NCI-H1092 (cell line): ENCODE measurements at regions not wholly inside any gene's neighbourhood (a gene's known extent, or its start where the extent isn't known, plus 50 kb on each side); places are given as distances from the start of the nearest gene placed in this dataset.
"Not testable (repeated sequence)": the region's sequence is repeated elsewhere in the genome, so short reads cannot be mapped to it uniquely, and the experiment has no call there.

Experiments used
- DNase-seq: peaks from one replicate; lab custom pipeline; 2025; lab: John Stamatoyannopoulos, UW

- DNase-seq: no peak
Measured at GRCh38 chr13:111587249-111587648, 266.8 kb downstream of the TEX29 start.

GRCh38 chr13:111589321-111589720, 268.9 kb downstream of the TEX29 start:
- DNase-seq: no peak

GRCh38 chr13:111589992-111590391, 269.6 kb downstream of the TEX29 start:
- DNase-seq: no peak

- DNase-seq: no peak
Measured at GRCh38 chr13:111590796-111591195, 270.4 kb downstream of the TEX29 start.

- not testable (repeated sequence) for DNase-seq
Measured at GRCh38 chr13:111593490-111593889, 273.0 kb downstream of the TEX29 start.

- no peak for DNase-seq
Measured at GRCh38 chr13:111594606-111595005, 274.2 kb downstream of the TEX29 start.

- DNase-seq: no peak
Measured at GRCh38 chr13:111595276-111595675, 274.8 kb downstream of the TEX29 start.

- no peak for DNase-seq
Measured at GRCh38 chr13:111595791-111596190, 275.3 kb downstream of the TEX29 start.

GRCh38 chr13:111597191-111597611, 276.8 kb downstream of the TEX29 start:
- no peak for DNase-seq

GRCh38 chr13:111597618-111598017, 277.2 kb downstream of the TEX29 start:
- no peak for DNase-seq

- DNase-seq: peak; percentile 13
Measured at GRCh38 chr13:111598747-111599146, 278.3 kb downstream of the TEX29 start.

- no peak for DNase-seq
Measured at GRCh38 chr13:111599791-111600190, 279.3 kb downstream of the TEX29 start.

- no peak for DNase-seq
Measured at GRCh38 chr13:111602874-111603273, 282.4 kb downstream of the TEX29 start.

GRCh38 chr13:111604097-111604496, 283.7 kb downstream of the TEX29 start:
- DNase-seq: no peak

- DNase-seq: no peak
Measured at GRCh38 chr13:111608556-111608955, 288.1 kb downstream of the TEX29 start.

GRCh38 chr13:111609631-111610030, 289.2 kb downstream of the TEX29 start:
- no peak for DNase-seq

- no peak for DNase-seq
Measured at GRCh38 chr13:111610081-111610480, 289.6 kb downstream of the TEX29 start.

GRCh38 chr13:111610879-111611278, 290.4 kb downstream of the TEX29 start:
- DNase-seq: no peak

- no peak for DNase-seq
Measured at GRCh38 chr13:111611651-111612050, 291.2 kb downstream of the TEX29 start.

- no peak for DNase-seq
Measured at GRCh38 chr13:111612886-111613285, 292.4 kb downstream of the TEX29 start.

- DNase-seq: no peak
Measured at GRCh38 chr13:111614009-111614408, 293.6 kb downstream of the TEX29 start.

- no peak for DNase-seq
Measured at GRCh38 chr13:111614613-111615012, 294.2 kb downstream of the TEX29 start.

GRCh38 chr13:111616203-111616602, 295.8 kb downstream of the TEX29 start:
- no peak for DNase-seq

GRCh38 chr13:111620166-111620565, 299.7 kb downstream of the TEX29 start:
- no peak for DNase-seq

- no peak for DNase-seq
Measured at GRCh38 chr13:111620586-111620985, 300.1 kb downstream of the TEX29 start.
